HG03342 (cell line): ENCODE measurements at regions not wholly inside any gene's neighbourhood (a gene's known extent, or its start where the extent isn't known, plus 50 kb on each side); places are given as distances from the start of the nearest gene placed in this dataset.
"Not testable (repeated sequence)": the region's sequence is repeated elsewhere in the genome, so short reads cannot be mapped to it uniquely, and the experiment has no call there.

Experiments used
- ATAC-seq: cut with Tn5 transposase; IDR thresholded peaks from one replicate; pipeline ENCODE4 v1.9.1; 2021; ENCODE audit warnings: mild to moderate bottlenecking, moderate library complexity; ENCODE audit not compliant: unreplicated experiment

DNA sequence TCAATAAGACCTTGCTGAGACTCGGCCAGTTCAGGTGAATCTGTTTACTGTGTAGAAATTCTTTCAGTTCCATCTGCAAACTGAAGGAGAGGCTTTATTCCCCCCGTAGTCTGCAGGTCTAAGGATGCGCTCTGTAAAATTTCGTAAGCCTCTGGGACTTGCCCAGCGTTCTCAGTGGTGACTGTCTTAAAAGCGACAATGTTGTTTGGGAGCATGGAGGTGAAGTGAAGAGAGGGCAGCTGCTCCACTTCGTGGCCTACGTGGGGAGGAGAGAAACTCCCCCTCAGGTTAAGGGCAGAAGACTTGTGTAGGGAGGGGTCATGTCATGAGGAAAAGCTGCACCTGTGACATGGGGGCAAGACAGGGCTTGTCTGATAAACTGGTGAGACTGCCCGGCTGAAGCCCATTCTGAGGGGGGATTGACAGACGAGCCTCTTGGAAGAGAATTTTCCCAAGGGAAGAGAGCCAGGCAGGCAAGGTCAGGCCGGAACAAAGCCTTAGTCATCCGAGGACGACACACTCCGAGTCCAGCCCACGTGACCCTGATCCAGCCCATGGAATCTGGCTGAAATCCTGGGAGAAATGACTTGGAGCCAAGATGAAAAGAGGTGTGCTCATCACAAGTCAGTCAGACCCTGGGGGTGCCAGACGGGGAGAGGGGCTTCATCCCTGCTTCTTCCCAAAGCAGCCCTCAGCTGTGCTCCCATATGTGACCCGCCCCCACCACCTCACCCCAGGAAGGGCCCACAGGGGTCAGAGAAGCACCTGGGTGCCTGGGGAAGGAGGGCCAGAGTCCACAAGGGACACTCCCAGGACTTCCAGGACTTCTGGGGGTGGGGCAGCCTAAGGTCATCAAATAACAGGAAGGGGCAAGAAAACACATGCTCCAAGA, 88.5 kb upstream of the SH3BP4 start:
- ATAC-seq, result no peak

DNA sequence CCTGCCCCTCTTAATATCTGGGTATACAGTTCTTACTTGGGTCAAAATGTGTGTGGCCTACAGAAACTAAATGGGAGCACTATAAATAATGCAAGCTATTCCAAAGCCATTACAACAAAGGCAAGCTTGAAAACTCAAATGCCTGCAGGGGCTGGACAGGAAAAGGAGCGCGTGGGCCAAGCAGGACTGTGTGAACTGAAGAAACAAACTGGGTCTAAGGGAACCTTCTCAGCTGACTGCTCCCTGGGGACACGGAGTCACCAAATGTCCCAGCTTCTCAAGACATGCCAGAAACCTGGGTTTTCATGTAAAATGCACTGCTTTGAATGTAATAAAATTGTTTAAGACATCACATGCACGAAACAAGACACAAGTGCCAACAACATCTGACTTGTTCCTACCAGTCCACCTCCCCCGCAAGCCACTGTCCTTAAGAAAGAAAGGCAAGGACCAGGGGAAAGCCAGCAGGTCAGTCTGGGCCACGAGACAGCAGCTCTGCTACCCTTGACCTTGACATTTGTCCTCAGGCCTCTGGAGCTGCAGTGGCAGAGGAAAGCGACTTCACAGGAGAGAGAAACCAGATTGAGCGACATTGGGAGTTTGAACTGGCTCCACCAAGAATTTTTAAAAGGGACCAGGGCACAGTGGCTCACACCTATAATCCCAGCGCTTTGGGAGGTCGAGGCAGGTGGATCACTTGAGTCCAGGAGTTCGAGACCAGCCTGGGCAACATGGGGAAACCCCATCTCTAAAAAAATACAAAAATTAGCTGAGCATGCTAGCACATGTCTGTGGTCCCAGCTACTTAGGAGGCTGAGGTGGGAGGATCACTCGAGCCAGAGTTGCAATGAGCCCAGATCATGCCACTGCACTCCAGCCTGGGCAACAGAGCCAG, 89.7 kb upstream of the SH3BP4 start:
- no peak for ATAC-seq

DNA sequence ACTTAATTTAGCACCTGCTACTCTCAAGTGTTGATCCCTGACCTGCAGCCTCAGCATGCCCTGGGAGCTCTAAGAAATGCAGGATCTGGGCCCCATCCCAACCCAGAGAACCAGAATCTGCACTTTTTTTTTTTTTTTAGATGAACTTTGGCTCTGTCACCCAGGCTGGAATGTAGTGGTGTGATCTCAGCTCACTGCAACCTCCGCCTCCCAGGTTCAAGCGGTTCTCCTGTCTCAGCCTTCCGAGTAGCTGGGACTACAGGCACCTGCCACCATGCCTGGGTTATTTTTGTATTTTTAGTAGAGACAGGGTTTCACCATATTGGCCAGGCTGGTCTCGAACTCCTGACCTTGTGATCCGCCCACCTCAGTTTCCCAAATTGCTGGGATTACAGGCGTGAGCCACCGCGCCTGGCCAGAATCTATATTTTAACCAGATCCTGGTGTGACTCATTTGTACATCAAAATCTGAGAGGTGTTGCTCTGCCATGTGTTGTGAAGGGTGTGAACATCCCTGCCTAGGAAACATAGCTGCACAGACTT, 92.4 kb upstream of the SH3BP4 start:
- ATAC-seq, result not testable (repeated sequence)

- ATAC-seq, result no peak
These were observed 93.0 kb upstream of the SH3BP4 start for GRCh38 chr2:234858790-234859329.

DNA sequence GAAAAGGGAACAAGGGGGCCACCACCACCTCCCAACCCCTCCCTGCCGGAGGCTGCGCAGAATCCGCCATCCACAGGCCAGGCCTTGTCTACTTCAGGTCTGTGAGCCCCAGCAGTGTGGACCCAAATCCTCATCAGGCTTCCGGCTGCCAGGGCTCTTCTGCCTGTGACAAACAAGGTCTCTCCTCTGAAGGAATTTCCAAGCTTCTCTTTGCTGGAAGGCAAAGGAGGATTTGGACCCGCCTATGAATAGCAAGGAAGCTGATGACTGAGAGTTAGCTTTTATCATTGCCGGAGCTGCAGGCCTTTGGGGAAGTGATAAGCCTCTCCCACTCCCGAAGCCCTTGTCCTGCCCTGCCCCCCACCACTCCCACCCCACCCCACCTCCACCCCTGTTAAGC, 93.7 kb upstream of the SH3BP4 start:
- no peak for ATAC-seq

- no peak for ATAC-seq
These were observed 98.1 kb upstream of the SH3BP4 start for GRCh38 chr2:234853729-234854128.

GRCh38 chr2:234852941-234853340, 98.9 kb upstream of the SH3BP4 start:
- ATAC-seq, result no peak

- ATAC-seq, result no peak
These were observed 99.8 kb upstream of the SH3BP4 start for GRCh38 chr2:234852035-234852434.

GRCh38 chr2:234851451-234851850, 100.4 kb upstream of the SH3BP4 start:
- ATAC-seq, result no peak

- no peak for ATAC-seq
These were observed 101.0 kb upstream of the SH3BP4 start for GRCh38 chr2:234850818-234851217.

DNA sequence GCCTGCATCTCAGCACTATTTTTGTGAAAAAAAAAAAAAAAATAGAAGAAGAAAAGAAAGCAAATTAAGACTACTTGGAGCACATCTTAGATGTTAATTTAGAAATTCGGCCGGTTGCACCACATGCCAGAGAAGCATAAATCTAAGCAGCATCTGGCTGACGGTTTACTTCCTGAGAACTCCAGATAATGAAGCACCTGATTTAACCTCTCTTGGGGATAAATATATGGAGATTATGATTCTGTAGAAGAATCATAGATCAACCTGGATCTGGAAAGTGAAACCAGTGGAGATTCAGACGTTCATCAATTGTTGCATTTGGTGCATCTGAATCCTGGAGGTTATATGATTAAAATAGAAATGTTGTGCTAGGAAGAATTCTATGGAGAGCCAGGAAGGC, 102.1 kb upstream of the SH3BP4 start:
- ATAC-seq, result no peak

DNA sequence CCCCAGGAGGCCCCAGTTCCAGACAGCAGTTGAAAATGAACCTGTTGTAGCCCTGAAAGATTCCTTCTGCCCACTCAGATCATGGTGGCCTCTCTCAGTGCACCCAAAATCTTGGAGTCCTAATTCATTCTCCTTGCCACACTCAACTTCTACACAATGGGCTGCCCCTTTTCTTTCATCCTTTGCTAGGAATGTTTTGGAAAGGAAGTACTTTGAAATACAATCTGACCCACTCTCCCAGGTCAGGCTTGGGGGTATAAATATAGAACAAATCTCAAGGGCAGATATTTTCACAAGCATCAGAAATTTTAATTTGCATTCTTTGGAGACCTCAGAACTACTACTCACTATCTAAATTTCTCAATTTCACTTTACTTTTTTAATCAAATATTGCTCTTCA, 103.2 kb upstream of the SH3BP4 start:
- ATAC-seq, result no peak

GRCh38 chr2:234847639-234848038, 104.2 kb upstream of the SH3BP4 start:
- no peak for ATAC-seq

DNA sequence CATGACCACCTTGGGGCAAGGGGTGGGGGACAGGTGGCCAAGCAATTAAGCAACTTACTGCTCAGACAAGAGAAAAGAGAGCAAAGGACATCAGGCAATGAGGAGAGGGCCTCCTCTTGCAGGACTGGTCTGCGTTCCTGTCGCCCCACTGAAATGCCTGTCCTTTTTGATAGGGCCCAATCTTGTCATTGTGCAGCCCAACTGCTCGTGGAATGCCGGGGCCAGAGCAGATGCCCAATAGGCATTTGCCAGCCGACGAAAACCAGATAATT, 104.5 kb upstream of the SH3BP4 start:
- ATAC-seq, result no peak

DNA sequence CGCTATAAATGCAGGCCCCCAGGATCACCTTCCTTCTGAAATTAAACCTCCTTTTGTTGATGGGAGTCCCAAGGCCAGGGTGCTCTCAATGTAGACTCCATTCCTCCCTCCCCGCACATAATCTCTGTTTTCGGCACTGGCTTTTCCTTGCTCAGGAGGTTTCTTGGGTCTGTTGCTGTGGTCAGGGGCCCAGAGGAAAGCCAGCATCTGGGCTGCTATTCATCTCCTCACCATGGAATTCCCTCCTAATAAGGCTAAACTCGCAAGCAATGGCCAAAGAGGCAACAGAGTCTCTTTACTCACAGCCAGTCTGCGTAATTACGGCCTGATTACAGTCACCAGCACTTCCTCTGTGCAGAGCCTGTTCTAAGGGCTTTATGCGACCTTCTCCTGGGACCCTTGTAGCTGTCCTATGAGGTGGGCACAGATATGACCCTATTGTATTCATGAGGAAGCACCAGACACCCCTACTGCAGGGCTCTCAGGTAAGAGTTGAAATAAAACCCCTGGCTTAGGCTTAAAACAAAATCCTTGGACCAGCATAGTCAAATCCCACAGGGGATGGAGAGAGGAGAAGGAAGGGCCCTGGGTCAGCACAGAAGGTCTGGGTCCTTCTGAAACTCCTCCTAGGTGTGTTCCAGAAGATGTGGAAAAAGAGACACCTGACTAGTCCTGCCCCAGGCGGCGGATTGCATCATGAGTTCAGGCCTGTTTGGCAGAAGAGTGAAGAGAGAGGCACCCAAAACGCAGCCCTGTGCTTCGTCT, 105.0 kb upstream of the SH3BP4 start:
- ATAC-seq, result no peak

GRCh38 chr2:234845602-234846590, 105.9 kb upstream of the SH3BP4 start:
- ATAC-seq, result no peak

DNA sequence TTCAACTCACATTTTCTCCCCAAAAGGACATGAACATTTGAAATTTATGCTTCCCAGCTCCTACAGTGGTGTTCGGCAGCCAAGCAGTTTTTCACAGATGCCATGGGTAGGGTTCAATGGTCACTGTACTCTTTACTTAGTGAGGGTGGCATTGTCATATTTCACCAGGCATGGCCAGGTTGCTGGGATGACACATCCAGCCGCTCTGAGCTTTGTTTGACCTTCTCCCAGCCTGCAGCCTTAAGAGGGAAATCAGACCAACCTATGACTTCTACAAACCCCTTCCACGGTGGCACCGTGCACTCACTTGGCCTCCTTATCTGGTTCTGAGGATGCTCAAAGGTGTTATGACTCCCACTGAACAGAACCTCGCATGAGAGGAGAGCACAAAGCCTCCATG, 108.4 kb upstream of the SH3BP4 start:
- ATAC-seq, result no peak

DNA sequence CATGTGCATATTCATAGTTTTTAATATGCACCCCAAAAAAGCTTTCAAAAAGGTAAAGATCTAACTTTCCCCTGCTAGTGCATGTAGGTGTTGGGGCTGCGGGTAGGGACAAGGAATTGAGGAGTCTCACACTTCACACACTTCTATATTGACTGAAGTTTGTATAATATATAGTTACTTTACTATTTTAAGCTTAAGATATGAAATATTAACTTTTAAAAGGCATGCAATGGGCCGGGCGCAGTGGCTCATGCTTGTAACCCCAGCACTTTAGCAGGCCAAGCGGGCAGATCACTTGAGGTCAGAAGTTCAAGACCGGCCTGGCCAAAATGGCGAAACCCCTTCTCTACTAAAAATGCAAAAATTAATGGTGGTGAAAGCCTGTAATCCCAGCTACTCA, 109.1 kb upstream of the SH3BP4 start:
- ATAC-seq, result no peak

GRCh38 chr2:234841321-234842015, 110.3 kb upstream of the SH3BP4 start:
- no peak for ATAC-seq
